Mesodermal cell (in vitro differentiated cells): ENCODE measurements at regions not wholly inside any gene's neighbourhood (a gene's known extent, or its start where the extent isn't known, plus 50 kb on each side); places are given as distances from the start of the nearest gene placed in this dataset.

ENCODE experiments used
- H3K27ac ChIP-seq: 2 replicates; pipeline ENCODE4 v1.7.0; 2013; ENCODE audit warnings: mild to moderate bottlenecking, low read depth, low read length, moderate library complexity; ENCODE audit not compliant: severe bottlenecking
- H3K36me3 ChIP-seq: 2 replicates; pipeline ENCODE4 v1.7.1; 2013; ENCODE audit warnings: mild to moderate bottlenecking, low read length, moderate library complexity; ENCODE audit not compliant: control insufficient read depth, insufficient read depth
- H3K4me1 ChIP-seq: one replicate; pipeline ENCODE4 v1.7.1; 2013; ENCODE audit warnings: mild to moderate bottlenecking, low read length; ENCODE audit not compliant: insufficient read depth, control insufficient read depth, poor library complexity, severe bottlenecking
- H3K4me3 ChIP-seq: 2 replicates; pipeline ENCODE4 v1.7.0; 2013; ENCODE audit warnings: low read length, control low read depth, mild to moderate bottlenecking; ENCODE audit not compliant: insufficient read depth, poor library complexity, severe bottlenecking; ENCODE audit errors: extremely low read depth
- H3K9me3 ChIP-seq: 2 replicates; pipeline ENCODE4 v1.7.1; 2013; ENCODE audit warnings: mild to moderate bottlenecking, low read length, moderate library complexity; ENCODE audit not compliant: control insufficient read depth
- WGBS, 2 experiments: methylation state at CpG; one replicate each; pipeline ENCODE4 v1.1.5; 2013; ENCODE audit warnings: missing lambda C conversion rate in 2 of 2; ENCODE audit not compliant: insufficient coverage in 2 of 2; 5-methylcytosine and 5-hydroxymethylcytosine counted together

- H3K36me3 ChIP-seq: no peaks in the 10 kb centered on the region
- H3K4me3 ChIP-seq: no peak overlapping the region
- no peaks in the 10 kb centered on the region for H3K9me3 ChIP-seq
- H3K27ac ChIP-seq: no peak overlapping the region
- 28 to 49% methylated on average over 2 to 3 of the region's 4 CpGs for WGBS, 2 experiments
- no peaks in the 10 kb centered on the region for H3K4me1 ChIP-seq
Measured at GRCh38 chr4:84167564-84167963, 331.5 kb downstream of the NKX6-1 start.

GRCh38 chr4:84167093-84167492, 332.0 kb downstream of the NKX6-1 start:
- Histone ChIP-seq H3K9me3 (no peaks in the 10 kb centered on the region), H3K36me3 (no peaks in the 10 kb centered on the region), H3K27ac (no peak overlapping the region), H3K4me1 (no peaks in the 10 kb centered on the region), H3K4me3 (no peak overlapping the region)

- WGBS, 2 experiments: no CpG with 5 or more reads among the region's 1 CpG
- no peaks in the 10 kb centered on the region for H3K4me1 ChIP-seq
- no peaks in the 10 kb centered on the region for H3K9me3 ChIP-seq
- H3K27ac ChIP-seq: no peak overlapping the region
- H3K36me3 ChIP-seq: no peaks in the 10 kb centered on the region
- H3K4me3 ChIP-seq: no peak overlapping the region
Measured at GRCh38 chr4:84166486-84166885, 332.6 kb downstream of the NKX6-1 start.

GRCh38 chr4:84164201-84164600, 334.9 kb downstream of the NKX6-1 start:
- 94 to 95% methylated on average over 2 to 3 of the region's 4 CpGs for WGBS, 2 experiments
- no peaks in the 10 kb centered on the region for H3K9me3 ChIP-seq
- no peaks in the 10 kb centered on the region for H3K36me3 ChIP-seq
- H3K27ac ChIP-seq: no peak overlapping the region
- no peak overlapping the region for H3K4me3 ChIP-seq
- H3K4me1 ChIP-seq: no peaks in the 10 kb centered on the region

- Histone ChIP-seq H3K4me1 (no peaks in the 10 kb centered on the region), H3K4me3 (no peak overlapping the region), H3K27ac (no peak overlapping the region), H3K36me3 (no peaks in the 10 kb centered on the region), H3K9me3 (no peaks in the 10 kb centered on the region)
- WGBS, 2 experiments: 7 to 33% methylated on average over 3 to 4 of the region's 5 CpGs
Measured at GRCh38 chr4:84159762-84160161, 339.3 kb downstream of the NKX6-1 start.

GRCh38 chr4:84158670-84159069, 340.4 kb downstream of the NKX6-1 start:
- no peaks in the 10 kb centered on the region for H3K9me3 ChIP-seq
- no peak overlapping the region for H3K4me3 ChIP-seq
- no peaks in the 10 kb centered on the region for H3K4me1 ChIP-seq
- no peaks in the 10 kb centered on the region for H3K36me3 ChIP-seq
- 94 to 96% methylated on average over 5 of the region's 5 CpGs for WGBS, 2 experiments
- no peak overlapping the region for H3K27ac ChIP-seq

GRCh38 chr4:84151574-84151973, 347.5 kb downstream of the NKX6-1 start:
- Histone ChIP-seq H3K36me3 (no peaks in the 10 kb centered on the region), H3K27ac (no peak overlapping the region), H3K9me3 (no peaks in the 10 kb centered on the region), H3K4me3 (no peak overlapping the region), H3K4me1 (no peaks in the 10 kb centered on the region)
- no CpG with 5 or more reads among the region's 2 CpGs for WGBS, 2 experiments

GRCh38 chr4:84150177-84150576, 348.9 kb downstream of the NKX6-1 start:
- Histone ChIP-seq H3K4me3 (no peak overlapping the region), H3K36me3 (no peaks in the 10 kb centered on the region), H3K4me1 (no peaks in the 10 kb centered on the region), H3K27ac (no peak overlapping the region), H3K9me3 (no peaks in the 10 kb centered on the region)
- 100% methylated on average over 1 of the region's 1 CpG; no CpG with 5 or more reads in 1 of the 2 experiments for WGBS, 2 experiments

GRCh38 chr4:84147831-84148230, 351.3 kb downstream of the NKX6-1 start:
- no peak overlapping the region for H3K27ac ChIP-seq
- H3K9me3 ChIP-seq: no peaks in the 10 kb centered on the region
- H3K36me3 ChIP-seq: no peaks in the 10 kb centered on the region
- no peaks in the 10 kb centered on the region for H3K4me1 ChIP-seq
- no peak overlapping the region for H3K4me3 ChIP-seq
- WGBS, 2 experiments: 83 to 95% methylated on average over 2 to 3 of the region's 3 CpGs

- H3K4me3 ChIP-seq: no peak overlapping the region
- H3K9me3 ChIP-seq: no peaks in the 10 kb centered on the region
- H3K36me3 ChIP-seq: no peaks in the 10 kb centered on the region
- WGBS, 2 experiments: 100% methylated on average over 3 of the region's 3 CpGs; no CpG with 5 or more reads in 1 of the 2 experiments
- no peaks in the 10 kb centered on the region for H3K4me1 ChIP-seq
- H3K27ac ChIP-seq: no peak overlapping the region
Measured at GRCh38 chr4:84146300-84146959, 352.7 kb downstream of the NKX6-1 start.

- no peaks in the 10 kb centered on the region for H3K36me3 ChIP-seq
- H3K9me3 ChIP-seq: no peaks in the 10 kb centered on the region
- no peak overlapping the region for H3K4me3 ChIP-seq
- no peaks in the 10 kb centered on the region for H3K4me1 ChIP-seq
- no peak overlapping the region for H3K27ac ChIP-seq
- 89 to 100% methylated on average over 2 of the region's 3 CpGs for WGBS, 2 experiments
Measured at GRCh38 chr4:84145176-84145575, 353.9 kb downstream of the NKX6-1 start.
